ENCODE measurements at regions not wholly inside any gene's neighbourhood (a gene's known extent, or its start where the extent isn't known, plus 50 kb on each side); places are given as distances from the start of the nearest gene placed in this dataset.

DNA sequence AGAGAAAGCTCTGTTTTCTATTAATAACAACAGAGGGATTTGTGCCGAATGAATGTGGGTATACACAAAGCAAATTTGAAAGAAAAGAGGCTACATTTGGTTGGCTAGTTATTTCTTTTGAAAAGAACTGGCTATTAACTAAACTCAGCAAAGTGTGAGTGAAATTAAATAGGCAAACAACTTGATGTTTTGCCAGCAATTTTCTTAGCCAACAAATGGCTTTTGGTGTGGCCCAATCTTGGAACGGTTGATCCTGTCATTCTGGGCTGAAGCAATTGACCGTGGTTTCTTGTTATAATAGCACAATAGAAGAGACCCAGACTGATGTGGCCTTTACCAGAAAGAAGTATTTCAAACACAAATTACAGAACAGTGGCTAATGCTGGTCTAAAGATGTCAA lies 898.6 kb downstream of the KCNMA1 start:
- Histone ChIP-seq H3K79me1 (ENCODE audit: low read depth in 1 of 2, low read length in 2 of 2) (no peaks in the 10 kb centered on the region), H3K4me1 (ENCODE audit: control insufficient read depth, insufficient read depth, low read length) (no peaks in the 10 kb centered on the region), H2BK20ac (ENCODE audit: low read depth, low read length) (no peak overlapping the region), H2BK5ac (ENCODE audit: low read depth, low read length, poor library complexity, severe bottlenecking) (no peak overlapping the region), H3K4me2 (ENCODE audit: low read depth, low read length) (no peak overlapping the region), H4K91ac (ENCODE audit: insufficient read depth, low read depth, low read length) (no peak overlapping the region), H2AK5ac (ENCODE audit: low read depth, low read length) (no peak overlapping the region), H3K9ac (ENCODE audit: low read depth, low read length) (no peak overlapping the region), H2BK120ac (ENCODE audit: low read depth, low read length) (no peak overlapping the region), H3K4ac (ENCODE audit: low read depth, low read length) (no peak overlapping the region), H3K9me3 (ENCODE audit: control insufficient read depth, insufficient read depth, low read length) (no peaks in the 10 kb centered on the region), H3K18ac (ENCODE audit: low read depth, low read length) (no peak overlapping the region), H3K36me3 (ENCODE audit: control insufficient read depth, insufficient read depth, low read length) (no peaks in the 10 kb centered on the region), H4K8ac (ENCODE audit: low read depth in 2 of 2, low read length in 2 of 2) (no peak overlapping the region), H4K20me1 (ENCODE audit: insufficient read depth, low read length) (no peaks in the 10 kb centered on the region), H4K5ac (ENCODE audit: low read depth, low read length) (no peak overlapping the region), H2AK9ac (replicated peaks; ENCODE audit: low read depth, low read length, poor library complexity) (no peak overlapping the region), H3K4me3 (ENCODE audit: insufficient read depth, low read depth, low read length) (no peak overlapping the region), H2AFZ (replicated peaks; ENCODE audit: low read length, poor library complexity) (no peak overlapping the region), H3K27ac (ENCODE audit: insufficient read depth, low read length) (no peak overlapping the region), H3K56ac (ENCODE audit: extremely low read depth, insufficient read depth, low read length) (no peak overlapping the region; the same call in 1 of the 2 replicates), H3K23ac (ENCODE audit: low read depth, low read length) (no peak overlapping the region), H3K14ac (replicated peaks; ENCODE audit: low read depth, low read length) (no peak overlapping the region), H3K27me3 (ENCODE audit: control insufficient read depth, insufficient read depth, low read length) (no peaks in the 10 kb centered on the region), H2BK15ac (ENCODE audit: low read depth, low read length) (no peak overlapping the region), H3K9me1 (ENCODE audit: insufficient read depth, low read length) (no peaks in the 10 kb centered on the region)
- ATAC-seq (ENCODE audit: low read depth) (no peak), DNase-seq (no peak)
- dilution Hi-C loops (cut with HindIII; ENCODE audit: low sequenced_read_pairs, unreplicated experiment) (no loop called here), intact Hi-C loops (cut with micrococcal nuclease) (no loop called here), in situ Hi-C loops (cut with MboI; ENCODE audit: low sequenced_read_pairs) (no loop called here)
- no peak for TF ChIP-seq BHLHE40 (IDR thresholded peaks at IDR 0.05; ENCODE audit: low read depth, low read length)
- TF ChIP-seq CTCF (conservative IDR thresholded peaks at IDR 0.05; ENCODE audit: low read depth, low read length), result no peak
- TF ChIP-seq, protein P1, sequence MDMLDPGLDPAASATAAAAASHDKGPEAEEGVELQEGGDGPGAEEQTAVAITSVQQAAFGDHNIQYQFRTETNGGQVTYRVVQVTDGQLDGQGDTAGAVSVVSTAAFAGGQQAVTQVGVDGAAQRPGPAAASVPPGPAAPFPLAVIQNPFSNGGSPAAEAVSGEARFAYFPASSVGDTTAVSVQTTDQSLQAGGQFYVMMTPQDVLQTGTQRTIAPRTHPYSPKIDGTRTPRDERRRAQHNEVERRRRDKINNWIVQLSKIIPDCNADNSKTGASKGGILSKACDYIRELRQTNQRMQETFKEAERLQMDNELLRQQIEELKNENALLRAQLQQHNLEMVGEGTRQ (IDR thresholded peaks at IDR 0.05; ENCODE audit: low read depth, low read length), result no peak
- TF ChIP-seq POLR2A (IDR thresholded peaks at IDR 0.05; ENCODE audit: low read depth, low read length), result no peak
- TF ChIP-seq RAD21 (IDR thresholded peaks at IDR 0.05; ENCODE audit: low read length), result no peak
- no peak for TF ChIP-seq CEBPB (IDR thresholded peaks at IDR 0.05; ENCODE audit: low read depth, low read length)
- TF ChIP-seq MXI1 (IDR thresholded peaks at IDR 0.05; ENCODE audit: borderline replicate concordance, low read depth, low read length), result no peak
- no peak for TF ChIP-seq RCOR1 (IDR thresholded peaks at IDR 0.05; ENCODE audit: insufficient replicate concordance, low read length)
- no peak for TF ChIP-seq MAFK (IDR thresholded peaks at IDR 0.05; ENCODE audit: low read depth, low read length)
- TF ChIP-seq RFX5 (IDR thresholded peaks at IDR 0.05; ENCODE audit: low read depth, low read length), result no peak
- TF ChIP-seq NFE2L2 (IDR thresholded peaks at IDR 0.05; ENCODE audit: low read depth, low read length), result no peak
- no peak for TF ChIP-seq CHD1 (IDR thresholded peaks at IDR 0.05; ENCODE audit: low read depth, low read length)
- no peak for TF ChIP-seq MAZ (IDR thresholded peaks at IDR 0.05; ENCODE audit: borderline replicate concordance, low read depth, low read length)
- no peak for TF ChIP-seq SMC3 (IDR thresholded peaks at IDR 0.05; ENCODE audit: low read depth, low read length)
- ChIA-PET POLR2A (ENCODE audit: unreplicated experiment) (no interaction called here), CTCF (interaction anchor here (0.6 kb wide), 1 partner anchor 361 kb away, joined by 3 read pairs; no protein-coding TSS in a partner anchor)
- WGBS, 2 experiments (ENCODE audit: extremely low coverage in 2 of 2, insufficient read length in 1 of 2), result no CpG with 5 or more reads among the region's 3 CpGs
- no TSS peak for BruUV-seq (replicated peaks)
